Keratinocyte (primary cell): ENCODE measurements at regions not wholly inside any gene's neighbourhood (a gene's known extent, or its start where the extent isn't known, plus 50 kb on each side); places are given as distances from the start of the nearest gene placed in this dataset.

Source experiments
- EZH2 ChIP-seq: IDR thresholded peaks from one replicate; pipeline ENCODE4 v1.6.1; 2012; ENCODE audit warnings: inconsistent platforms, mild to moderate bottlenecking, low read length, moderate library complexity
- TF ChIP-seq, protein P1 (sequence below), 3 experiments: IDR thresholded peaks in 1 of 3; conservative IDR thresholded peaks in 1 of 3; optimal IDR thresholded peaks in 1 of 3; 2 replicates in 2 of 3; 3 replicates in 1 of 3; pipeline versions ENCODE3 to v1.5.1; 2011; ENCODE audit warnings: low read length in 3 of 3, mild to moderate bottlenecking in 3 of 3, moderate library complexity in 2 of 3, control low read depth in 1 of 3, inconsistent platforms in 1 of 3; ENCODE audit not compliant: insufficient read depth in 2 of 3; ENCODE audit errors: extremely low read depth in 1 of 3

DNA sequence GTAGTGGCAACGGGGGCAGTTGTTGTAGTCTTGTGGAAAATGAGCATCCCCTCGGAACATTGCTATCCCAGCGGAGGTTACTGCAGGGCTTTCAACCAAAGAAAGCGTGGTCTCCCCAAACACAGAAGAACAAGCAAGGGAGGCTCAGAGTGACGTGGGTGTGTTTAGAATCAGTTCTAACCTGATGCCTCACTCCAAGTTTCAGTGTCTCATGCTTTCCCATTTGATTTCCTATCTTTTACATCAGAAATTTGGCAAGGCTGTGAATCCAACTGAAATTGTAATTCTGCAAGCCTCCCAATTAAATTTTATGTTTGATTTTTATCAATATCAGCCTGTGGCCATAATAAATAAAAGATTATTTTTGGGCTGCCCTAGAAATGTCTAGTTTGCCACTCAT is 156.1 kb upstream of the LNX1 start:
- TF ChIP-seq, protein P1, sequence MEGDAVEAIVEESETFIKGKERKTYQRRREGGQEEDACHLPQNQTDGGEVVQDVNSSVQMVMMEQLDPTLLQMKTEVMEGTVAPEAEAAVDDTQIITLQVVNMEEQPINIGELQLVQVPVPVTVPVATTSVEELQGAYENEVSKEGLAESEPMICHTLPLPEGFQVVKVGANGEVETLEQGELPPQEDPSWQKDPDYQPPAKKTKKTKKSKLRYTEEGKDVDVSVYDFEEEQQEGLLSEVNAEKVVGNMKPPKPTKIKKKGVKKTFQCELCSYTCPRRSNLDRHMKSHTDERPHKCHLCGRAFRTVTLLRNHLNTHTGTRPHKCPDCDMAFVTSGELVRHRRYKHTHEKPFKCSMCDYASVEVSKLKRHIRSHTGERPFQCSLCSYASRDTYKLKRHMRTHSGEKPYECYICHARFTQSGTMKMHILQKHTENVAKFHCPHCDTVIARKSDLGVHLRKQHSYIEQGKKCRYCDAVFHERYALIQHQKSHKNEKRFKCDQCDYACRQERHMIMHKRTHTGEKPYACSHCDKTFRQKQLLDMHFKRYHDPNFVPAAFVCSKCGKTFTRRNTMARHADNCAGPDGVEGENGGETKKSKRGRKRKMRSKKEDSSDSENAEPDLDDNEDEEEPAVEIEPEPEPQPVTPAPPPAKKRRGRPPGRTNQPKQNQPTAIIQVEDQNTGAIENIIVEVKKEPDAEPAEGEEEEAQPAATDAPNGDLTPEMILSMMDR (optimal IDR thresholded peaks at IDR 0.05 in 1 of 3, IDR thresholded peaks at IDR 0.05 in 1 of 3, conservative IDR thresholded peaks at IDR 0.05 in 1 of 3; ENCODE audit: extremely low read depth in 1 of 3, insufficient read depth in 2 of 3, low read length in 3 of 3) = no peak
- no peak for TF ChIP-seq EZH2
